GM19438 (cell line): ENCODE measurements at regions not wholly inside any gene's neighbourhood (a gene's known extent, or its start where the extent isn't known, plus 50 kb on each side); places are given as distances from the start of the nearest gene placed in this dataset.

Experiments used
- ATAC-seq: cut with Tn5 transposase; IDR thresholded peaks from one replicate; pipeline ENCODE4 v1.9.1; 2021; ENCODE audit warnings: low read depth; ENCODE audit not compliant: unreplicated experiment

DNA sequence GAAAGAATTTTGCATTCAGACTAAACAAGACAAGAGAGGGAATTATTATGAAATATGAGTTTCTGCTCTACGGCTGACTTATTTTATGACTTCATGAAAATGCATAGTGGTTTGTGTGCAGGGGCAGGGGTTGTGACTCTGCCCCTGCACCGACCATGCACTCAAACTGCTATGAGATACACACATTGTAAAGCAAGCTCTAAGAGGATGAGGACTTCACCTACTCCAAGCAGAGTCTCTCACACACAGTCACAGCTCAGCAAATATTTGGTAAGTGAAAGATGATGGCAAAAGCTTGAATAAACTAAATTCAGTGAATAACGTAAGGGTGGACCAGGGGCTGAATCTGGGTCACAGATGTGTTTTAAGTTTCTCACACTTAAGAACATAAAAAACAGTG is 542.9 kb downstream of the PRELID2 start:
- no peak for ATAC-seq

DNA sequence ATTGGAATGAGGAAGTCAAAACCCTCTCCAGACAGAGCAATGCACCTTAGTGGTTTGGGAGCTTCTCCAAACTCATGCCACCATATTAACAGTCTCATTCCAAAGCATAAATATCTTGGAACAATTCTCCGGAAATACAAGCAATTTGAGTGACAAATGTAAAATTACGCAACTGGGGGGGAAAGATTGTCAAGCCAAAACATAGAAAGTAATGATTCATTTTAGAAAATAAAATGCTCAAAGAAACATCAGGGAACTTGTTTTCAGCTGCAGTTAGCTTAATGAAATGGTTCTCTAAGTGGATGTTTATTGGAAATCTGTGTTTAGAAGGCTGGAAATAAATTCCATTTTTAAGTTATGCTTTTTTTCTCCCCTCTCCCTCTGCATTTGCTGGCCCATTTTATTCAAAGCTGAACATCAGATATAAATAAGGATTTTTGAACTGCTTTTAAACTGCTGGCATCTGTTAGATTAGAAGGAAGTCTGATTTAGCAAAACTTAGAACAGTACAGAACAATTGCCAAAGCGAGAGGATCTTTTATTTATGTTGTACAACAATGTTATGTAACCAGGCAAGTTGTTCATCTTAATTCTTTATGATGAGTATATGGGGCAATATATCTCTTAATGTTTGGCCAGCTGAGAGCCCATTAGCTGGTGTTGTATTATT is 551.9 kb downstream of the PRELID2 start:
- no peak for ATAC-seq

DNA sequence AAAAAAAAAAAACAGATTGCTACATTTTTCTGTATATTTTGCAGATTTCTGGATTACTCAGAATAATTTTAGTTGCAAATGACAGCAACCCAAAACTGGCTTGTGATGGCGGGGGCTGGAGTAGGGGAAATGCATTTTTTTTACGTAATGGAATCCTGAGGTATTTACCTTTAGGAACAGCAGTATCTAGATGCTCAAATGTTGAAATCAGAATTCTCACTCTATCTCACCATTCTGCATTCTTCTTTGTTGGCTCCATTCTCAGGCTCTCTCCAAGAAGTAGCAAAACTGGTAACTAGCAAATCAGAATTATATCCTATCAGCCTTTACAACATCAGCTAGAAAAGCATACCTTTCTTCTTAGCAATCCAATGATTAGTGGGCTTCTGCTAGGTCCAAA is 554.3 kb downstream of the PRELID2 start:
- ATAC-seq: no peak

DNA sequence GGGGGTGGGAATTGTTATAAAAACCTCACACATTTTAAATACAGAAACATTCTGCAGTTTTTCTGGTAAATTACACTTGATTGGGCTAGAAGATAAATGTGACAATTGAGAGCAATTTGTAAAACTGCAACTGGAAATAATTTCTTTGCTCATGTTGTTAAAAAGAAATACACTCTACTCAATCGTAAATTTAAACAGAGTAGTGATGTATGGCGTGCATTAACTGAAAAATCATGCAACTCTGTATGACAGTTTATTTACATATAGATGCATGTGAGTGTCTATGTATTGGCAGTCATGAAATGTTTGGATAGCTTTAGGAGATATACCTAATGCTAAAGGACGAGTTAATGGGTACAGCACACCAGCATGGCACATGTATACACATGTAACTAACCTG is 554.9 kb downstream of the PRELID2 start:
- ATAC-seq: no peak

DNA sequence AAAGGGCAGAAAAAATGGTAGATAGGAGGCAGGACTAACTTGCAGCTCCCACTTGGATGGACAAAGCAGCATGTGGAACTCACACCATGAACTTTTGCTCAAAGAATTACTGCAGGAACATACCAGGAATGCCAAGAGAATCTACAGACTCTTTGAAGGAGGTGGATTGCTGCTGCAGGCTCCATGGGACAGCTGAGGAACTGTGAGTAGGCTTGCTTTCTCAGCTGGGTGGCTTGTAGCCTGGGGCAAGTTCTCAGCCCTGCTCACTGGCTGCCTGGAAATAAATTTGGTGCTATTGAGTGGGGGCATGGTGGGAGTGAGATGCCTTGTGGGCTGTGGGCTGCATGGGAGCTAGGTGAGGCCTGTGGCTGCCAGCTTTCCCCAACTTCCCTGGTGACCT is 574.5 kb downstream of the PRELID2 start:
- ATAC-seq: no peak

DNA sequence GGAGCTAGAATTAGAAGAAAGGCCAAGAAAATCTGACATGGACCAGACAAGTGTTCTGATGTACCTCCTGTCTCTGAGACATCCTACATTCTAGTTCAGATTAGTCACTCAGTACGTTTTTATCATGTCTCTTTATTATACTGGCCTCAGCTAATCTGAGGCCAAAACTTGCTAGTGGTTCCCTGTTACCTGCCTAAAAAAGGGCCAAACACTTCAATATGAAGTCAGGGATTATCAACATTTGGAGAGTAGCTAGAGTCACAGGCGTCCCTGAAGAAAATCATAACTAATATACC is 587.4 kb downstream of the PRELID2 start:
- ATAC-seq: no peak

DNA sequence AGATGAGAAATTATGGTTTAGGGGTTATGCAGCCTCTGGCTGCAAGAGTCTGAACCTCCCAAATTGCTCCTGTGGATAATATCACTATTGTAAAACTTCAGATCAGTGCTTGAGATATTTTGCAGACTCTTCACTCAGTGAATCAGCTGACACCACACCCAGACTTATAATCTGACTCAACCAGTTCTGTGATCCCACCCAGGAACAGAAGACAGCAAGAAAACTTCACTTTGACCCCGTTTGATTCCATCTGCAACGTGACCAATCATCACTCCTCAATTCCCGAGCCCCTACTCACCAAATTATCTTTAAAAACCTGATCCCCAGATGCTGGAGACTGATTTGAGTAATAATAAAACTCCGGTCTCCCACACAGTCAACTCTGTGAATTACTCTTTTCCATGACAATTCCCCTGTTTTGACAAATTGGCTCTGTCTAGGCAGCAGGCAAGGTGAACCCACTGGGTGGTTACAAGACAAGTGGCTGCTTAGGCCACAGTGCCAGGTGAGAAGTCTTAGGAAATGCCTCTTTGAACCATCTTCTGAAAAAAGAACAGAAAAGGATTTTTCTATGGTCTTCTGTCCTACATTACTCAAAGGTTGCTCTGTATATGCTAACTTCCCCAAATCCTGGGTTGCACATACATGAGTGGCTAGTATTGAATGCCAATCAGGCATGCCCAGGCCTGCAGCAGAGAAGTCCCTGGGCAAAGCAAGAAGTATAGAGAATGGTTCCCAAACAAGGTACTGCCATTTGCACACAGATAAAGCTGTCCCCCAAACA is 588.0 kb downstream of the PRELID2 start:
- ATAC-seq: no peak

DNA sequence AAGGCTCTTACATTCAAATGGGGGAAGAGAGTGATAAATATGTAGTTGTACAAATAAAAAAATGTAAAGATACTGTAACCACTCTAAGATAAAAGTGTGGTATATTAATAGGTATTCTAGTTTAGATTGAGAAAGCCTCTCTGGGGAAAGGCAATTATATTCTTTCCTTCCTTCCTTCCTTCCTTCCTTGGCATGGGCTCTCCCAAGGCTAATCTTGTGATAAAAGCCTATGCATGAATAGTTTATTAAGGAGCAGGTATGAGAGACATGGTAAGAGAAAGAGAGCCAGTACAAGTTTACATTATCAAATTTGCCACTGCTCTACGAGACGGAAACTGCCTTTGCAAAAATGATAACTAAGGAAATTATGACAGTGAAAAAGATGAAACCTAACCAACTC is 588.8 kb downstream of the PRELID2 start:
- no peak for ATAC-seq

DNA sequence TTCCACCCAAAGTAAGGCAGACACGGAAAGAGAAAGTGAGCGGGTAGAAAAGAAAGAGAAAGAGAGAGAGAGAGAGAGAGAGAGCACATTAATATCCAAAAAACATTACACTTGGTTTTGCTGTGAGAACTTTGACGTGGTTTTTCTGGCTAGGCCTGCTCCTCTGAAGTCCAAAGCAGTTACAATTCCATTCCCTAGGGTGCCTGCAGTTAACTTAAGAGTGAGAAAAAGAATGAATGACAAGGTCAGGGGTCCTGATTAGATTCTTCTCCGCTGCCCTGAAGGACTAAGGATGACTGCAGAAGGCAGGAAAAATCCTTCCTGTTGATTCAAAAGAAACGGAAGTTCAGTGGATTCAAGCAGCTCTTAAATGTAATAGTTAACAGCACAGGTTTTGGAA is 589.8 kb downstream of the PRELID2 start:
- ATAC-seq: no peak

DNA sequence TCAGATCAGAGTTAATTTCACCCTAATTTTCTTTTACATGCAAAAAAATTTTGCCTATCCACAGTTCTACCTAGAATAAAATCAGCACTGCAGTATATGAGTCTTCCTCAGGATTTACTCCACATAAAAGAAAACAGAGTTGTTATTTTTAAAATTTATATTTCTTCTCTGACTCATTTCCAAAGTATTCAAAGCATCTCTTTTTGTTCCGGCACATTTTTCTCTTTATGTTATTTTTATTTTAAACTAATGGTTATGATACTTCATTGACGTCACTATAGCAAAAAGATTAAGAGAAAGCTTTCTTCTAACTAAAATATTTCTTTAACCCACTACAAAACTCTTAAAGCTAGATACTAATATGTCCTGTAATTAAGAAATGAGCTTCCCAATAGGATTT is 590.4 kb downstream of the PRELID2 start:
- no peak for ATAC-seq

DNA sequence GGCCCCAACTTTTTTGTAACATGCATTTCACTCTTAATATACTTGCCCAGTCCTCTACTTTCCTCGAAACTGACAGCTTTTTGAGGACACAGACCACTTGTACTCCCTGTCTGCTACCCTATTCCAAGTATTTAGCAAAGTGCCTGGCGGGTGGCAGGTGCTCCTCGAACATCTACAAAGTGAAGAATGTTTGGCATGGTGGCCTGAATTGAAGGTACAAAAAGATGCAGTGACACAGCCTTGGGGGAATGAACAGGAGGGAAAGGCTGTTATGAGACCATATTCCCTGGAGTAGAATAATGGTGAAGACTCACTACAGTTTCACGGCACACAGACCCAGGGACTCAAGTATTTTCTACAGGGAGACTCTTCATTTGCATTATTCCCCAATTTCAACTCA is 590.9 kb downstream of the PRELID2 start:
- ATAC-seq: no peak

DNA sequence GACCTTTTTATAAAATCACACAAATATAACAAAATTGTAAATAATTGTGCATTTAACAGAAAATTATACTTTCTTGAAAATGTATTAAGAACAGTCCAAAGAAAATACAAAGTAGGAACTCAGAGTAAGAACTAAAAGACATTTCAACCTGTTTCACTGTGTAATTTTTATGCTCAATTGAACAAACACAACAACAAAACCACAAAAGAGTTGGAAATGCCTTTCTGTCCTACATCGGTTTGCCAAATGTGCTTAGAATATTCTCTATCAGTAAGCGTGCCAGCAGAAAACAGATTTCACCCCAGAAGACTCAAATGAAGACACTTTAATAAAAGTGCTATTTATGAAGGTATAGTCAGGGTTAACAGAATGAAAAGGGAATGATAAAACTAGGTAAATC is 592.1 kb downstream of the PRELID2 start:
- ATAC-seq: no peak

DNA sequence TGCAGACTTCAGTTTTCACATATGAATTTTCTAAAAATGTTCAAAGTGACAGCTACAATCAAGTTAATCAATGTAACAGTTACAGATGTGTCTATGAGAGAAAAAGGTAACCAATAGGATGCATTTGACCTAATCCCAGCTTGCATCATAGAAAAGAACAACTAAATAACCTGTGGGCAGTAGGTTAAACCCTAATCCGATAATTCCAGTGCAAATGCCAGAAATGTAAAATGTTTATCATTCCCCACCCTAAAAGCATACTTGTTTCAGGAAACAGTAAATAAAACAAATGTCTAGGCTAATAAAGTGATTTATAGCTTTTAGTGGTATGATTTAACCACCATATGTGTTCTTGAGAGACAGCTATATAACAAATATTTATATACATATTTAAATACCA is 592.6 kb downstream of the PRELID2 start:
- ATAC-seq: no peak

DNA sequence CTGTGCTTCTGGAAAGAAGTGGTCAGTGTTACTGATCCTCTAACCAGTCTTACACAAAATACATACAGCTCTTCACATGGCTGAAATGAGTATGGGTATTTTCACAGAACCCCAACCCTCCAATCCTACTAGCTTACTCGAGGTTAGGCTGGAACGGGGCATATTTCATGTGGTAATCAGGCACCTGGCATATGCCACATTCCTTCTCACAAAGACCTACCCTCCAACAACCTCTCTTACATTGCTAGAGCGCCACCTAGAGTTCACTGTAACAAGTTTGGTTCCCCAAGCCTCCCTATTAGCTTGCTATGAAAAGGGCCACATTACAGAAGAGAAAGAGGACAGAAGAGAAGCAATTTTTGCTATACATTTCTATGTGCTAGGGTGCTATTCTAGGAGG is 597.3 kb downstream of the PRELID2 start:
- ATAC-seq: no peak

DNA sequence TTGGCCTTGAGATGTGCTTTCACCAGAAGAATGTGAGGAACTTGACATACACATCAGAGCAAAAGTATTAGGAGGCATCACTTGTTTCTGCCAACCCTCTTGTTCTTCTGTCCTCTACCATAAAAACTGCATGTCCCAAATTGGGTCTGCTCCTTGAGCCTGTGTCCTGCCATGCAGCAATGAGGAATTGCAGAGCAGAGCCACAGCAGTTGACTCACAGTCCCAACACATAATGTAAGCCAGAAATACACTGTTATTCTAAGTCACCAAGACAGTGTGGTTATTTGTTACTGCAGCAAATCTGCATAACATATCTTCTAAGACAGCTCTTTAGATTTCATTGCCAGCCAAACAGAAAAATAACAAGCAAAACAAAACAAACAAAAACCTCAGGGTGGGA is 598.2 kb downstream of the PRELID2 start:
- no peak for ATAC-seq

DNA sequence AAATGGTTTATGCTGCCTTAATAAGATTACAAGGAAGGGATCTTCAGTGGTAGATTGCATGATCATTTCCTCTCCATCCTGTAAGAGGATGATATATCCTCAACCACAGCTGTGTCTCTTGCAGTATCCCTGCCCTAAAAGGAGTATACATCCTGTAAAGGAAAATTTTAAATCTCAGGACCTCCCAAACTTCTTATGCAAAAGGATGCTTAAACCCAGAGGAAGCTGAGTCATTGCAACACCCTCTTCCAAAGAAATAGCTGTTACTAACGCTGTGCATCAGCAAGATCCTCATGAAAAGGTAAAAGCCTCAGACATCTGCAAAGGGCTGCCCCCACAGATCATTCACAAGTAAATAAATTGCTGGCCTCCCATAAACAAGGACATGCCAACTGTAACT is 599.0 kb downstream of the PRELID2 start:
- ATAC-seq: no peak

DNA sequence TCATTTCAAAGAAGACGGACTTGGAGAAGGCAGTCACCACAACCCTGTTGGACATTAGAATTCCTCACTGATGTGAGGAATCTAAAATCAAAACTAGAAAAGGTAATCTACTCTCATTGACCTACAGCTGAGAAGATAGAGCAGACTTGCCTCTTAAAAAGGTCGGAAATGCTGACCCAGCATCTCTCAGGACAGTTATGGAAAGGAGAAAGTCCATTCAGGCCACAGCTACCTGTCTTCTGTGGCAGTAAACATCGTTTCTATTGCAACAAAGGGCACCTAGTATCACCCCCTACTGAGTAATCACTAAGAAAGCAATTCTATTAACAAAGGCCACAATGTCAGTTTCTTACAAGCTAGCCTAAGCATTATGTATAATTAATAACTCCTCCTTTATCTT is 601.7 kb downstream of the PRELID2 start:
- no peak for ATAC-seq

DNA sequence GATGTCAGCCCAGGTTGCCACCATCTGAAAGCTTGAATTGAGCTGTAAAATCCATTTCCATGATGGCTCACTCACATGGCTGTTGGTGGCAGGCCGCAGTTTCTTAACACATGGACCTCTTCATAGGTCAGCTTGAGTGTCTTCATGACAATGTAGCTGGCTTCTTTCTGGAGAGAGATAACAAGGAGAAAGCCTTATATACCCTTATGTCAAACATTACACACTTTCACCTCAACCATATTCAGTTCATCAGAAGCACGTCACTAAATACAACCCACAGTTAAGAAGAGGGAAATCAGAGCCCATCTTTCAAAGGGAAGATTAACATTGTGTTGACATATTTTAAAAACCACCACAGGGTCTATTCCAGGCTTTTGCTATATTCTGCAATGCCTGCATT is 604.4 kb downstream of the PRELID2 start:
- ATAC-seq: no peak

DNA sequence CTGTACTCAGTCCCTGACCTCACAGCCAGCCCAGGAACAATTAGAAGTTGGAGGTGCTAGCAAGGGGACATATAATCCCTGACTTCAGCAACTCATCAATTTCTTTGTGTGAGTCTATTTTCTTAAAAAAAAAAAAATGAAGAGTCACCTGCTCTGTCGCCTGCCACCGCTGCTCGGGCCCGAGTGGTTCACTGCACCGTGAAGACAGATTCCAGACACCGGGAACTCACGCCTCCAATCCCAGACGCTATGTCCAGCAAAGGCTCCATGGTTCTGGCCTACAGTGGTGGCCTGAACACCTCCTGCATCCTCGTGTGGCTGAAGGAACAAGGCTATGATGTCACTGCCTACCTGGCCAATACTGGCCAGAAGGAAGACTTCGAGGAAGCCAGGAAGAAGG is 606.6 kb downstream of the PRELID2 start:
- ATAC-seq: no peak

DNA sequence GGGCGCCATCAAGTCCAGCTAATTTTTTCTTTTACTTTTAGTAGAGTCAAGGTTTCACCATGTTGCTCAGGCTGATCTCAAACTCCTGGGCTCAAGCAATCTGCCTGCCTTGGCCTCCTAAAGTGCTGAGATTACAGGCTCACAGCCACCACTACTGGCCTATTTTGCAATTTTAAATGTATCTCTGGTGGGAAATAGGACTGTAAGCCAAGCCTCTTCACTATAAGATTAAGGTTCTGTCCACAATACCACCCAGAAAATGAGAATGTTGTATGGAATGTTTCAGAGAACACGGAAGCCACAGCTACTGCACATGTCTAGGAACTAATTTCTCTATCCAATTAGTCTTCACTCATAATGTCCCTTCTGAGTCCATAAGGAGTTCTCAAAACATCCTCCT is 607.3 kb downstream of the PRELID2 start:
- ATAC-seq: no peak

DNA sequence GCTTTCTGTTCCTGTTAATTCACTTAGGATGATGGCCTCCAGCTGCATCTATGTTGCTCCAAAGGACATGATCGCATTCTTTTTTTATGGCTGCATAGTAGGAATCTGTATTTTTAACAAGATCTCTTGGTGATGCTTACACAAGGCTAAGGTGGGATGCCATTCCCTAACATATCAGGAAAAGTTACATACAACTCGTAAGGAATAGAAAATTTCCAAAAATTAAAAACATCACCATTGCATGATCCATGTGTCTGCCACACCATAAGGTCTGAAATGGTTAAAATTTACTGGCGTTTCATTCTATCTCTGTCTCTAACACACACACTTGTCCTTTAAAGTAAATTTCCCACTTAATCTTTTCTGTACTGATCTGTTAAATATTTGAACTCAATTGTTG is 608.4 kb downstream of the PRELID2 start:
- no peak for ATAC-seq

DNA sequence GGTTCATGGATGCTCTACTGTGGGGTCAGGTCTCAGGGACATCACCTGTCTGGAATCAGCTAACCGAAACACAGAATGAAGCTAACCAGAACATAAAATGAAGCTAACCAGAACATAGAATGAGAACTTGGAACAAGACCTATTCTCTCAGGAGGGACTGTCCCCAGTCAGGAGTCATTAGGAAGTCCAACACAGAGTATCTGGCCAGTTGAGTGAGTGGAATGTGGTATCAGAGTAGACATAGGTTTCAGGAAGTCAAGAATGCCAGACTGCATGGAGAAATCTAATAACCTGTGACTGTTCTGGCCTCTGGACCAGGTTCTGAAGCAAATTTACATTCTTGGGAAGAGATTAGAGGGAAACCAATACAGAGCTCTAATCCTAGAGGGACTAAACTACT is 609.6 kb downstream of the PRELID2 start:
- ATAC-seq: no peak

DNA sequence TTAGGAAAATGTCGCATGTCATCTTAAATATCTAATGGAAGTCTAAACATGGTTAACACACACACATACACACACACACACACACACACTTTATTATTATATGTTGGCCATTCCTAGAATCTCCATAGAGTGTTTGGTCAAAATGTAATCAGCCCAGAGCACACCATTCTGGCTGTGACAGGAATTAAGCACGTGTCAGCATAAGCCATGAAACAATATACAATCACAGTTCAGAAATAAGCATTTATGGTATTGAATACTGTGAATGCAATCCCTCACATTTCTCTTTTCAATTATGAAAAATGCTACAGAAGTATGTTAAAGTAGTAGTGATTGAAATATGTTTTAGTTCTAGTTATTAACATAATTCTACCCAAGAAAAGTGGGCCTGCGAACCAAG is 611.6 kb downstream of the PRELID2 start:
- no peak for ATAC-seq
